ENCODE measurements at regions not wholly inside any gene's neighbourhood (a gene's known extent, or its start where the extent isn't known, plus 50 kb on each side); places are given as distances from the start of the nearest gene placed in this dataset.

DNA sequence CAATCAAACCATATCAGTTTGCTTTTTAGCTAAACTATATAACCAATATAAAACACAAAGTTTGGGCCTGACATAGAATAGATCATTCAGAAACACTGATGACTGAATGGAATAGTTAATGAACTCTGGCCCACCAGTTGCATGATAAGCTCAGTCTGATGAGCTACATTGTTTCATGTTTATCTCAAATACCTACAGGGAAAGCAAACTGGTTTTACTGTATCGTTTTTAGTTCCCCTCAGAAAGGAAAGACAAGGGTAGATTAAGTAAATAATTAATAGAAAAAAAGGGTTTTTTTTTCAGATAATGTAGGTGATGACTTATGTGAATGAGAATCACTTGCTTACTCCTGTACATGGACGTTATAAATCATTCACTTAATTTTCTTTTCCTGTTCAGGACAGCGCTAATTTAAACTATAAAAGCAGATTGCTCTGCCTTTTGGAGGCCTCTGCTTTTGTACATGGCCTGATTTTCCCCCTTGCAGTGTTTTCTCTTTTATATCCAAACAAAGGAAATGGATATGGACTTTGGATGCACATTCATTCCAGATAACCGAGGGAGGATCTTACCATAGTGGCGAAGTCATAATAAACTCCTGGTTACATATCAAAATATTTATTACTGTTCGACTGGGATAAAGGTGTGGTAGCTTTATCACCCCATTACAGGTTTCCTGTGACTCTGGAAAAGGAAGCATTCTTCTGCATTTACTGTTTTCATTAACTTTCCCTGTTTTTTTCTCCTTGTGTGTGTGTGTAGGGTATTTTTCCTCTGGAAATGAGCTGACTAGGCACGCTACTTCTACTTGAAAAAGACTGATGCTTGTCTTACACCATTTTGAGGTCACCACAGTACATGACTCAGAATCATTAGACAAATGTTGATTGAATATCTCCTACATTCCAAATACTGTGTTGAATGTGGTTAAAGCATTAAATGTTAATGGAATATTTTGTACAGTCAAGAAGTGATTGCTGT, 373.1 kb upstream of the HS3ST1 start:
- no peak for DNase-seq

DNA sequence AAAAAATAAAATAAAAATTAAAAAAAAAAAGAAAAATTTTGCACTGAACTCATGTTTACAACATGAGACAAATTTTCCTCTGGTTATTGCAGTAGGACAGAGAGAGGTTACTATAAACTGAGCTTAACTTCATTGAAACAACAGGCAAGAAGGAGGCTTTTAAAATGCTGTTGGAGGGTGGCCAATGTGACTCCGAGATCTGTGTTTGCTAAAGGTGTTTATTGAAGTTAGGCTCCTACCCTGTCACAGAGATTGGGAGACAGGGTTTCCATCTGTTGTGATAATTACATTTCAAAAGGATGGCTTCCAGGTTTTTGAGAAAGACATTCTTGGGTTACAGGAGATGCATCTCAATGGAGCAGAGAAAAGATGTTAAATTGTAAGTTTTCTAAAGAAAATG, 370.5 kb upstream of the HS3ST1 start:
- DNase-seq = peak in 1 of 2 experiments; percentile 1

DNA sequence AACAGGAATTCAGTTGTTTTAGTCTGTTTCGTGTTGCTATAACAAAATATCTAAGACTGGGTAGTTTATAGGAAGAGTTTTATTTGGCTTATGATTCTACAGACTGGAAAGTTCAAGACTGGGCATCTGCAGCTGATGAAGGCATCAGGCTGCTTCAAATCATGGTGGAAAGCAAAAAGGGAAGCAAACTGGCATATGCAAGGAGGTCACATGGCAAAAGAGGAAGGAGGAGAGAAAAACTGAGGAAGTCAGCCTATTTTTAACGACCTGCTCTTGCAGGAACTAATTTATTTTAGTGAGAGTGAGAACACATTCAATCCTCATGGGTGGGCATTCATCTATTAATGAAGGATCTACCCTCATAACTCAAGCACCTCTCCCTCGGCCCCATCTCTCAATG, 363.1 kb upstream of the HS3ST1 start:
- DNase-seq = no peak

DNA sequence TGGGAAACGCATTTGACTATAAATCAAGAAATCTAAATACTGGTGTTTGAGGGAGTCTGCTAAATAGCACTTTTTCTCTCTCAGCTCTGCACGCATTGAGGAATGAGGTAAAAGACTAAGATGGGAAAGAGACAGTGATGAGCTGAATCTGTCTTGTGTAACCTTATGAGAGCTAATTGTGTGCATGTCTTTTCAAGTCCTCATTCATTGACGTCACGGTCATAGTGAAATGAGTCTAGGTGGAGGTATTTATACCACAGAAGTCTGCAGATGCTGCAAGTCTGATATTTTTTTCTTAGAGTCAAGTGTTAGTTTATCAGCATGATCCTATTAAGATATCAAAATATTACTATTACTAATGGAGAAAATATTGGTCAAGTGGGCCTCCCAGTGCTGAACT, 361.5 kb upstream of the HS3ST1 start:
- no peak for DNase-seq

DNA sequence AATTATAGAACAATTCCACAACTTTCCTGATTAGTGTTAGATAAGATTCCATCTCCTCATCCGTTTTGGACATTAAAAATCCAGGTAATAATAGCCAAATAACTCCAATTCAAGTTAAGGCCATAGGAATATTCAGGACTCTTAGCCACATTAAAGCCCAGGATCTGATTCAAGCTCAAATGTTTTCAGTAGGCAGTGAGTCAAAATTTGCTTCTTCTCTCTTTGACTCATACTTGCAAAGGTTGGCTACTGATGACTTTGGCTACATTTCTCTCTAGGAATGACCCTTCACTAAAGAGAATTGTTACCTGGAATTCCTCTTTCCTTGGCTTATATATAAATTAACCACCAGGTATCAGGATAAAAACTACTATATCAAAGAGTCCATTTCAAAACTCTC, 354.9 kb upstream of the HS3ST1 start:
- DNase-seq = no peak

DNA sequence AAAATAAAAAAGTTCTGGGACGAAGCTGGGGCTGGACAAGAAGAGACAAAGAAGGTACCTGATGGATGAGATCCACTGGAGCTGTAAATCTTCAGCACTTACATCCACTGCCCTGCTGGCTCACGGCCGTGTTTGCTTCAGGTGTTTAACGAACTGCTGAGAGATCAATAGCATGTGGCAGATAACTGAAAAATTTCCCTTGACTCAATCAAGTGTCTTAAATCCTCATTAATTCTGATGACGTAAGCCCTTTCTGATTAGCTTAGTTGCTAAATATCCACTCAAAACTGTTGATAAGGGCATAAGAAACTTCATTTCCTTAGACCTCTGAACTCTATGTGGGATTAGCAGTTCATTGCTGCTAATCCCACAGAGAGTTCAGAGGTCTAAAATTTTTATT, 354.2 kb upstream of the HS3ST1 start:
- DNase-seq = no peak

DNA sequence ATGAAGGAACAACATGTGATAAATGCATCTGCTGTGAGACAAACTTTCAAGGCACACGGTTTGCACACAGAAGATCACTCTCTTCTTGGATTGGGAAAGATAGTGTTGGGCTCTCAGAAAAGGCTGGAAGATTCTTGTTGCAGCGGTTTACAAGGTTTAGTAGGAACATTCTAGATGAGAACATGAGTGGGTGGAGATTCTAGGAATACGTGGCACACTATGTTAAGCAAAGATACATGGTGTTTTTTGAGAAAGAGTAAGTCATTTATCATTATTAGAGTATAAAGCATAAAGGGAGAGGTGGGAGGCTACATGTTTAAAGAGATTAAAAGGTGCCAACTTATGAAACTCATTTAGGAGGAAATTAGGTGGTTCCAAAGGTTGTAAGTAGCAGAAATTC, 348.8 kb upstream of the HS3ST1 start:
- DNase-seq = no peak

DNA sequence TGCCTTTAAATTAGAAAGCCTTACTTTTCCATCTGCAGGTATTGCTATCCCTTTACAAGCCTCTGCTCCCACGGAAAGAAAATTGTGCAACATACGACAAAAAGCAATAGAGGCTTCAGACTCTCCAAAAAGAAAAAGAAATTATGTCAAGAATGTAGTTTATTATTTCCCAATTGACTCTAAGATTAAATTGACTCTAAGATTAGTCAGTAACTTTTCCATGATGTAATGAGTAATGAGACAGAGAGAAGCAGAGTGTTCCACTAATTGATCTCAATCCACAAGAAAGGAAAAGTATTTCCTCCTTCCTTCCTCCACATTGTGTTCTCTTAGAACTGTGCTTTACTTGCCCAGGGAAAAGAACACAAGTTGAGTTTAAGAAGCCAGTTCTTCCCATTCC, 345.7 kb upstream of the HS3ST1 start:
- DNase-seq = no peak

DNA sequence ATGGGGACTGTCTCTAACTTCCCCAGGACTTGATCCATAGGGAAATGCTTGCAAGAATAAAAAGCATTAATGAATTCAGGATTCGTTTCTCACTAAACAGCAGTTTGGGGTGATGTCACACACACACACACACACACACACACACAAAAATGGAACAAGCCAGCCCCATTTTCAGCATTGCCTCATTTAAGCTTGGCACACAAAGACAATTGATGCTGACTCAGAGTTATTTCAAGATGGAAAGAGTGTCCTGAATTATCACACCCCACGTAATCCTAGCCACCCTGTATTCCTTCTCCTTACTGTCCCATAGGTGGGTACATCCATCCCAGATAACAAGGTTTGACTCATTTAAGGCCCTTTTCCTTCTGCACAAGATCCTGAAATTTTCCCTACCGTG, 345.1 kb upstream of the HS3ST1 start:
- DNase-seq = no peak

DNA sequence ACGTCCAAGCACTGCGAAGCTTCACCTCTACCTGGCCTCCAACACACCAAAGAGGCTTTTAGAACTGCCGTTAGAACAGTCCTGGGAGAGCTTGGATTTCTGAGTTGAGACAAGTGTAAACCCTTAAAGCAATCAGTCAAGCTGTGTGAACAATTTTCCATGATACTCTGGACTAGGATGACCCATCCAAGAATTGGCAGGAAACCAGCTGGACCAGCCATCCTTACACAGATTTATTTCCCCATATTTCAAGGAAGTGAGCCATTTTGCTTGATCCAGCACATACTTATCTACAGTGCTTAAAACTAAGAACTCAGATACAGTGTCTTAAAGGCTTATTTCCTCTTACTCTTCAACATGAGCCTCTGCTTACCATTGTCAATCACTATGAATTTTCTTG, 340.7 kb upstream of the HS3ST1 start:
- DNase-seq = peak in 1 of 2 experiments; percentile 30

DNA sequence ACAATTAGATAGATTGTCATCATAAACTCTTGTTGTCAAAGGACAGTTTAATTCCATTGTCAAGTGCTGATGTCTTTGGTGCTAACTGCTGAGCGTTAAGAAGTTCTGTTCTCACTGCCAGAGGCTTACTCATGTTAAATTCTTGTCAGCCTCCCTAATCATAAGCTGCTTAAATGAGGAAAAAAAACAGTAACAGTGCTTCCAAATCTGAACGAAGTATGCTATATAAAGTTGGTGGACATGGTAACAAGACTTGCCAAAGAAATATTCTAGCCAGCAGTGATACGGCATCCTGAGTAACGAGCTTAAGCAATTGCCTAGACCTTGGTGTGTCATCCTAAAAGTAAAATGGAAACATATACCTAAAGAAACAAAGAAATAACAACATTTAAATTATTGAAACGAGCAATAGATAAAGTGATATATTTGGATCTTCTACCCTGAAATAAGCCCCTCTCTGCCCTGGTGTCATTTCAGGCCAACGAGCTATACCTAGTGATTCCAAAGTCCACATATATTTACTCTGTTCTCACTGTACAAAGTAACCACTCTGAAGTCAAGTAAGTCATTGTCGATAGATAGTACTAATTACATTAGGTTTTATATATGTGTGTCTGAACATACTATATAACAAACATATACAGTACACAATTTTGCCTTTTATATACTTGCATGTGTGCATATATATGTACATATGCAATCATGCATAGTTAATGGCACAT, 339.7 kb upstream of the HS3ST1 start:
- DNase-seq = no peak

DNA sequence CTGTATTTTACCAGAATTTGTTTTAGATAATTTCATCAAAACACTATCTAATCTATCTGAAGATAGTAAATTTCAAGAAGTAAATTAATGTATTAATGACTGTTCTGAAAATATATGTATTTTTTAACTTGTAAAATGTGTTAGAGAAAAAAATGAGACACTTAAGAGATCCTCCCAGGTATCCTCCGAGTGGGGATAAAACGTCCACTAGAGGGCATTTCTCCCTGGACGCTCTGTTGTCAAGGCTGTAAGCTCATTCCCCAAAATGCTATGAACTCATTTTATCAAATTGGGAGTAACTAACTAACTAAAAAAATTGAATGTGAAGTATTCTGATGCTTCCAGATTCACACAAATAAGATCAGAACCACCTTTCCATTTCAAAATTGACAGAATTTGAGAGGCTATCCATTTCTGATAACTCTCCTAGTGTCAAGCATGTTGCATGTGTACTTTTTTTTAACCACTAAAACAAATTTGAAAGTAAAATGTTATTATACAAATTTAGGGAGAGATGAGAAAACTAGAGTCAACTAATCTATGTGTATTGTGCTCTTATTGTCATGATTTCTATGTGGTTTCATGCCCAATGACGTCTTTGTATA, 337.3 kb upstream of the HS3ST1 start:
- peak in 1 of 2 experiments; percentile 24 for DNase-seq

DNA sequence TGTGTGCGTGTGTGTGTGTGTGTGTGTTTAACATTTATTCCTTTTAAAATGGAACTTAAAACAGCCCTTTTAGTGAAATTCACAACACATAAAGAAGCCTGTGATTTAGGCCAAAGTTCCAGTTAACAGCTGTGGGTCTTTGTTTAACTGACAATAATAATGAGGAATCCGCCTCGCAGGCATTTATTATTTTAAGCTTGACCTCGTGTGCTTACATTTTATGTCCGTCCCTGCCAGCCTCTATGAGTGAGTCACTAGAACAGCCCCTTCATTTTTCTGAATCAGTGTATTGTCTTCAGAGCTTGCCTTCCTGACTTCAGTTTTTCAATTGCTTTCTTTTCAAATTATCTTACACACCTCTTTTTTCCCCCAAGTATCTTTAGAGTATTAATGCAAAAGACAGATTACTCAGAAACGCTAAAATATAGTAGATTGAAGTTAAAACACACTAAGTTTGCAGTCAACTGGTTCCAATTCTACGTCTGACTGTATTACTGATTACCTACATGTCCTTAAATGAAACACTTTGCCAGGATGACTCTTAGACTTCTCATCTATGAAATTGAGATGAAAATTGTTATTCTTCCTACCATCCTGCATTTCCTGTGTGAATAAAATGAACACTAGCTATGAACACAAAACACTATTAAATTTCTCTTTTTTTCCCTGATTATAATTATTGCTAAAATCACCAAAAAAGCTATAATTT, 319.6 kb upstream of the HS3ST1 start:
- DNase-seq = no peak

DNA sequence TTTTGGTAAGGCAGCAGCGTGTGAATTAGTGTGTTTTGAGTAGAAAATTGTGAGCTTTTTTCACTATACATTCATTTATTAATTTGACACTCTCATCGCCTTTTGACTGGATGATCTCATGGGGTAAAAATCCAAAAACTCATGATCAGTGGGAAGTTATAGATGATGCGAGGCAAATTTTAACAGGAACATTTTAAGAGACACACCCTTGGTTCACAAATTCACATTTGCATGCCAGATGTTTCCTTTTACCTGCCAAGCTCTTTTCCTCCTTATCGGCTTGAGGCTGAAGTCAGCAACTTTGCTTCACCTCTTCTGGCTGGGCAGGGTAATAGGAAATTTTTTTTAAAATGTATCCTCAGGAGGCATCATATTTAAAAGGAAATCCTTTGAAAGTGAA, 318.0 kb upstream of the HS3ST1 start:
- DNase-seq = no peak

DNA sequence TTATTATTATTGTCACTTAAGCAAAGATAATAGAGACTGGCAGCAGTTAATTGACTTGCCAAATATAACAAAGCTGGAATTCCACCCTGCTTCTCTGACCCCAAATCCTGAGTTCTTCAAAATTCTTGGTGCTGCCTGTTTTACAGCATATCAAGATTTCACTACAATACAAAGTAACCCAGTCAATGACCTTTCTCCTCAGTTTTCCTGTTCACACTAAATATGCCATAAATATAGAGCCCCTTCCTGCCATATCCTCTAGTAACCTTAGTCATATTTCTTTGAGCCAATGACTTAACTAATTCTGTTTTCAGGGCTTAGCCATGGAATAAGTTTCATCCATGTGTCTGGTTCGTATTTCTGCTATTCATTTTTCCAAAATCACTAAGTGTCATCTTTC, 315.3 kb upstream of the HS3ST1 start:
- no peak for DNase-seq

DNA sequence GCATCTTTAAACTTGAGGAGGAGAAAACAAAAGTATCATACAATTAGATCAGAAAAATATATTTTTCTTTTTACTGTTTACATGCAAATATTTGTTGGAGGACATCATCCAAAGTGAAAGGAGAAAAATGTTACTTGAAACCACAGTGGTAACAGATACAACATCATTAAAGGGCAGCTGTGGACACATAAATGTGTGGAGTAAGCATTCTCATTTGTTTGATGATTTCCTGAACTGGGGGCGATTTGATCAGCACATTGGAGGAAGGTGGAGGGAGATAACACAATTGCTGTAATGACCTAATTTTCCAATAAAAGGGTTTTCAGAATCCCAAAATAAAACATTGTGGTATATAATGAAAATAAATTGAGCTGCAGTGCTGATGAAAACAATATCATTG, 314.5 kb upstream of the HS3ST1 start:
- DNase-seq = no peak

DNA sequence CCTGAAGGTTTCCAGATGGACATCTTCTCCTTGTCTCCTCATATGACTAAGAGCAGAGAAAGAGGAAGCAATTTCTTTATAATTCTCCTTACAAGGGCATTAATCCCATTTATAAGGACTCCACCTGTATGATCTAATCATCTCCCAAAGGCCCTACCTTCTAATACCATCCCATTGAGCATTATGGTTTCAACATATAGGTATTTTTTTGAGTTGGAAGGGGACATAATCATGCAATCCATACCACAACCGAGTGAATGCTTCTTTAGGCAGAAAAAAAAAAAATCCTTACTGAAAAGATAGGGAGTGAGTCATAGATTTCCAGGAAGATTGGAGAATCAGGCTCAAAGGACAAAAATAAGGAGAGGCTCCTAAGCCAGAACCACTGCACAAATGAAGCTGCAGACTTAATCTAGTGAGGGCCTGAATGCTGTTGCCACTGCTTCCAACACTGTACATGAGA, 312.5 kb upstream of the HS3ST1 start:
- DNase-seq = no peak

DNA sequence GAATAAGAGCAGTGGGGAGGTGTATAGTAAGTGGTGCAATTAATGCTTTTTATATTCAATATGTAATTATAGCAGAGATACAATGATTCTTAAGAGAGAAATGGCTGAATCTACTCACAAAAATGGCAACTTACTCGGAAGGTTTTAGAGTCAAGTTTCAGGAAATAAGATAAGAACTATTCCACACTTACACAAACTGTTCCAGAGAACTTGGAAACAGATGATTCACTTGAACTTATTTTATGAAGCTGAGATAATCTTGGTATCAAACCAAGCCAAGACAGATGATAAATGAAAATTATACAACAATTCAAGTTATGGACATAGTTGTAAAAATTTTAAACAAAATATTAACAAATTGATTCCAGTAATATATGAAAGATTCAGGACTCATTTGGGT, 311.3 kb upstream of the HS3ST1 start:
- no peak for DNase-seq

DNA sequence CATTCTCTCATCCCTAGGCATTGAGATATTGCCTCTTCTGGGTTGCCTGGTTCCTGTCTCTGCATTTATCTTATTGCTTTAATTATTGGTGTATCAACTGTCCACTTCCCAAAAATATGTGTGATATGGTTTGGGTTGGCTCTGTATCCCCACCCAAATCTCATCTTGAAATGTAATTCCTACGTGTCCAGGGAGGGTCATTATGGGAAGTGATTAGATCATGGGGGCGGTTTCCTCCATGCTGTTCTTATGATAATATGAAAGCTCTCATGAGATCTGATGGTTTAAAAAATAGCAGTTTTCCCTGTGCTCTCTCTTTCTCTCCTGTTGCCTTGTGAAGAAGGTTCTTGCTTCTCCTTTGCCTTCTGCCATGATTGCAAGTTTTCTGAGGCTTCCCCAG, 308.3 kb upstream of the HS3ST1 start:
- DNase-seq = no peak

DNA sequence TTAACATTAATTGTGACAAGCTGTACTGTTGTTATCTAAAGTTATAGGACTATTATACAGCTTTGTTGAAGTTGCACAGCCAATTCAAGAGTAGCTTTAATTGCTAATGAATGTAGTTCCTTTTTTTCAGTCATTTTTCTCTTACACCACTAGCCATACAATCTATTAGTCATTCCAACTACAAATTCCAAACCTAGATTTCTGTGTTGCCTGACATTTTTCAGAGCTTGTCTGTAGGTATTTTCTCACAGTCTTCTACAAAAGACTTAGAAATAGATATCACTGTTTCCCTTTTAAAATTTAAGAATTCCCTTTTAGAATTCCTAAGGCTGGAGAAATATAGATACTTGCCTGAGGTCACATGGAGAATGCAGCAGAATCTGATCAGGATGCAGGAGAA, 307.0 kb upstream of the HS3ST1 start:
- no peak for DNase-seq

DNA sequence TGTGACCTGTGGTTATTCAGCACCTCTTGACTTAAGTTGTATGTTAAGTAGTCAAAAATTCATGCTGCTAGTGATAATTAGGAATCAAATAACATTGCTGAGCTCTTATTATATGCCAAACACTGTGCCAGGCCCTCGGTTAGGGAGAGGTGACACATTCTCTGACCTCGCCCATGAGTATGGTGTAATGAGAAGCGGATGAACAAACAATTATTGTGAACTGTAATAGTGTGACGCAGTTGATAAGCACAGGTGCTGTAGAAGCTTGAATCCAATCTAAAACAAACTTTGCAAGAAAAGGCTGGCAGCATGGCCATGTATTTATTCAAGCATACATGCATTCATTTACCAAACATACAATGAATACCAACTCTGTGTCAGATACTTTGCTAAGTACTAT, 303.5 kb upstream of the HS3ST1 start:
- no peak for DNase-seq

DNA sequence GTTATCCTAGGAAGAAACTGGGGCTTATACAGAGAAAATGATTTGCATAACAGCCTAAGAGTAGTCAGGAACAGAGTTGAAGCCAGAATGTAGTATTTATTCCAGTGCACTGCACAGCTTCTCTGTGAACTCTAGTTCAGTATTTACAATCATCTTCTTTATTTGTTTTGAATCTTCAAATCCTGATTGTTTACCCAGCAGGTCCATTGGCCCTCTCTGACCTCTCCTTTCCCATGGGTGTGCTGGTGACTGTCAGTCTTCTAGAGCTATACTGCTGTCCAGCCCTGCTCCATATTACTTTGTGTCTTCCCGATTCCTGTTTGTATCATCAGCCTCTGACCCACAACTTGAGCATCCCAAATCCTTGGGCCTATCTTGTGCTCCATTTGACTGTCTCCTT, 301.9 kb upstream of the HS3ST1 start:
- no peak for DNase-seq

DNA sequence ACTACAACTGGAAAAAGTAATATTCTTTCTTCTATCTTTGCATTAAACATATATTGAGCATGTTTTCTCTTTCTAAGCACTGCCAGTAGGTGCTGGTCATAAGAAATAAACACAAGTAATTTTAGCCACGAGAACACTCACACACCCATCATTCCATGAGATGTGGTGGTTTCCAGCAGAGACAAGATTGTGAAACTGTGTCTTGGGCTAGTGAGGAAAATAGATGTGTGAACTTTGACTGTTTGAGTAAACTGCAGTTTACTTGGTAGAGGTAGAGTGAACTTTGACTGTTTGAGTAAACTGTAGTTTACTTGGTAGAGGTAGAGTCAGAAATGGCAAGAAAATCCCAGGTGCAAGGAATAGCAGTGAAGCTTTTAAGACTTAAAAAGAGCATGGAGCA, 300.9 kb upstream of the HS3ST1 start:
- DNase-seq = no peak
